Astrocyte (in vitro differentiated cells and primary cell): ENCODE measurements at regions not wholly inside any gene's neighbourhood (a gene's known extent, or its start where the extent isn't known, plus 50 kb on each side); places are given as distances from the start of the nearest gene placed in this dataset.

Source experiments
- CTCF ChIP-seq: IDR thresholded peaks from 2 replicates; pipeline ENCODE4 v1.5.1; 2011; ENCODE audit warnings: low read depth, mild to moderate bottlenecking, inconsistent platforms, low read length, moderate library complexity; ENCODE audit not compliant: insufficient read depth
- EZH2 ChIP-seq: IDR thresholded peaks from 2 replicates; pipeline ENCODE4 v1.6.1; 2012; ENCODE audit warnings: mild to moderate bottlenecking, low read length, inconsistent platforms; ENCODE audit not compliant: insufficient read depth

DNA sequence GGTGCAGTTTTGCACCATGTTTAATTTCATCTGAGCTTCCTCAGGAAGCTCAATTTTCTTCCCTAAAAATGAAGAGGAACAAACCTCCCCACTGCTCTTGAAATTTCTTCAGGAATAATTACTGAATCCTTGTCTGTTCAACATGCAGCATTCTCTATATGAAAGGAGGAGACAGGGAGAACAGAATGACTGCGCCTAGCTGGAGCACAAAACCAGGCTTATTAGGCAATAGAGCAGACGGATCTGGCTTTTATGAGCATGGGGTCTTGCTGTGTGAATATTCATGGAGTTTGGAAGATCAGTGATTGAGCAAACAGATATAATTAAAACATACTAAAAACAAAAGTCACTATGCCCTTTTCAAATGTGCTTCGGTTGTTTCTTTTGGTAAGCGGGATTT is 148.1 kb downstream of the SUDS3 start:
- TF ChIP-seq CTCF (no peak), EZH2 (no peak)
